H1 (cell line): ENCODE measurements at regions not wholly inside any gene's neighbourhood (a gene's known extent, or its start where the extent isn't known, plus 50 kb on each side); places are given as distances from the start of the nearest gene placed in this dataset.
A peak's percentile ranks its signal among the peaks of the same experiment; 100 is the strongest.

Experiments used
- ASH2L ChIP-seq: fragments of 200-600, 300-600 bp; sonication (generic); IDR thresholded peaks from one replicate; pipeline ENCODE4 v1.7.1; 2017; ENCODE audit warnings: low read length
- CHD1 ChIP-seq: IDR thresholded peaks from 2 replicates; pipeline ENCODE4 v1.6.1; 2012; ENCODE audit warnings: low read depth, low read length, improper control_type of control experiment
- HDAC6 ChIP-seq: IDR thresholded peaks from one replicate; pipeline ENCODE4 v1.7.1; 2012; ENCODE audit warnings: low read depth, mild to moderate bottlenecking, inconsistent platforms, low read length, moderate library complexity
- JUND ChIP-seq: IDR thresholded peaks from 2 replicates; pipeline ENCODE4 v1.6.1; 2011; ENCODE audit warnings: mild to moderate bottlenecking, improper control_type of control experiment, low read length
- KDM4A ChIP-seq: IDR thresholded peaks from one replicate; pipeline ENCODE4 v1.7.1; 2012; ENCODE audit warnings: low read depth, mild to moderate bottlenecking, moderate library complexity, low read length, inconsistent platforms; ENCODE audit not compliant: severe bottlenecking
- KDM5A ChIP-seq: fragments of 200-600 bp; IDR thresholded peaks from 2 replicates; pipeline ENCODE4 v1.7.1; 2012; ENCODE audit warnings: mild to moderate bottlenecking, low read length, inconsistent platforms, mixed read lengths
- PHF8 ChIP-seq: fragments of 200-600 bp; sonication (generic); conservative IDR thresholded peaks from 2 replicates; pipeline ENCODE4 v1.7.1; 2012; ENCODE audit warnings: low read depth, mild to moderate bottlenecking, inconsistent platforms, low read length, moderate library complexity
- POU5F1 ChIP-seq: IDR thresholded peaks from 2 replicates; pipeline ENCODE4 v1.6.1; 2011; ENCODE audit warnings: low read depth, mild to moderate bottlenecking, low read length, moderate library complexity
- RNF2 ChIP-seq: fragments of 200-900, 300-1000 bp; sonication (generic); IDR thresholded peaks from 2 replicates; pipeline ENCODE4 v1.7.1; 2016; ENCODE audit warnings: borderline replicate concordance, low read depth, mild to moderate bottlenecking, antibody characterized with exemption, low read length; ENCODE audit not compliant: poor library complexity, severe bottlenecking; ENCODE audit errors: missing control alignments
- SP4 ChIP-seq: IDR thresholded peaks from 2 replicates; pipeline ENCODE4 v1.6.1; 2012; ENCODE audit warnings: low read length, inconsistent platforms
- TF ChIP-seq, protein P1 (sequence below): IDR thresholded peaks from 2 replicates; pipeline ENCODE4 v1.6.1; 2012; ENCODE audit warnings: inconsistent platforms
- TF ChIP-seq, protein P2 (sequence below): IDR thresholded peaks from 2 replicates; pipeline ENCODE4 v1.6.1; 2012; ENCODE audit warnings: inconsistent platforms

DNA sequence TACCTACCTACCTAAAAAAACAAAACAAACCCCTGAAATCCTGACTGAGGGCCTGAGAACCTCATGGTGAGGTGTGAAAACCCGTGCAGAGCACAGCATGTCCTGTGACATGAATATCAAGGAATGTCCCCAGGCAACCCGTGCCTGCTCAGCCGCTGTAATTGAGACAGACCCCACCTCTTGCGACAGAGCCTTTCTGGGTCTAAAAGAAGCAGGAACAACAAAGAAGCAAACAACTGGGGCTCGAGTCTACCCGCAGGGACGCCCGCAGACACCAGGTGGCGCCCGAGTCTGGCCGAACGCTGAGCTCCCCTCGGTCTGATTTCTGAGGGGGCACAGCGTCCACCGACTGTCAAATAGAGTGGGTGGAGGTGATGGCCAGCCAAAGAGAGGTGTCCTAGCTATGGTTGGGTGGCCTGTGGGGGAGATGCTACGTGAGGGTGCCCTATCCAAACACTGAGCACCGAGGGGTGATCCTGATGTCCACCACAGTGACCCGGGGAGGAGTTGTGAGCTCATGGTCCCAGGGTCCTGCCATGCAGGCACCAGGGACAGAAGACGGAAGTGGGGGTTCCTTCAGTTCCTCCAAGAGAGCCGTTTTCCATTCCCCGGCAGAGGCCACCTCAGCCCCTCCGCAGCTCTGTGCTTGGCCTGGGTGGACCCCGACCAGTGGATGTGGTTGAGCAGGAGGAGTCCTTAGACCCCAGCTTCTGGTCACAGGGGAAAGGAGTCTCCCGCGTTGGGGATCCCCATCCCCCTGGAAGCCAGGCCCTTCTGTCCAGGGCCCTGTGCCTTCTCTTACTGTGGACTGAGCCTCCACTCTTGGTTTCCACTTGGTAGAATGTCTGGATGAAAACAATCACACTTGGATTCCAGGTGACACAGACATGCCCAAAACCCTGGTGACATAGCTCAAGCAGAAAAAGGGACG is 268.2 kb downstream of the CDC5L start (continued):
- TF ChIP-seq, protein P1, sequence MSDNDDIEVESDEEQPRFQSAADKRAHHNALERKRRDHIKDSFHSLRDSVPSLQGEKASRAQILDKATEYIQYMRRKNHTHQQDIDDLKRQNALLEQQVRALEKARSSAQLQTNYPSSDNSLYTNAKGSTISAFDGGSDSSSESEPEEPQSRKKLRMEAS, result peak; percentile 89
- TF ChIP-seq HDAC6 (no peak), KDM4A (no peak), KDM5A (no peak), ASH2L (no peak), JUND (peak; percentile 46), CHD1 (no peak), PHF8 (no peak), POU5F1 (no peak), RNF2 (no peak), SP4 (no peak)
- TF ChIP-seq, protein P2, sequence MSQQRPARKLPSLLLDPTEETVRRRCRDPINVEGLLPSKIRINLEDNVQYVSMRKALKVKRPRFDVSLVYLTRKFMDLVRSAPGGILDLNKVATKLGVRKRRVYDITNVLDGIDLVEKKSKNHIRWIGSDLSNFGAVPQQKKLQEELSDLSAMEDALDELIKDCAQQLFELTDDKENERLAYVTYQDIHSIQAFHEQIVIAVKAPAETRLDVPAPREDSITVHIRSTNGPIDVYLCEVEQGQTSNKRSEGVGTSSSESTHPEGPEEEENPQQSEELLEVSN, result peak; percentile 76
